Right atrium auricular region (tissue), 2 donors: ENCODE measurements at regions not wholly inside any gene's neighbourhood (a gene's known extent, or its start where the extent isn't known, plus 50 kb on each side); places are given as distances from the start of the nearest gene placed in this dataset.

Experiments used
- DNase-seq: peaks from one replicate; pipeline ENCODE4 v3.0.0-alpha.2; 2019; ENCODE audit warnings: low spot score
- H3K27ac ChIP-seq, 2 donors: fragments of 200-600 bp; sonication (generic); 1 replicate in 1 of 2; 2 replicates in 1 of 2; pipeline ENCODE4 v1.5.1; 2016 to 2019
- H3K27me3 ChIP-seq, 2 donors: fragments of 200-600 bp; sonication (generic); one replicate each; pipeline versions ENCODE4 v1.5.1 to v1.6.0; 2017 to 2019
- H3K36me3 ChIP-seq: fragments of 200-600 bp; sonication (generic); one replicate; pipeline ENCODE4 v1.5.1; 2016
- H3K4me1 ChIP-seq, 2 donors: fragments of 200-600 bp; sonication (generic); one replicate each; pipeline versions ENCODE4 v1.5.1 to v1.6.0; 2017 to 2019
- H3K4me3 ChIP-seq, 2 donors: fragments of 200-600 bp; sonication (generic); 1 replicate in 1 of 2; 2 replicates in 1 of 2; pipeline ENCODE4 v1.5.1; 2017 to 2019; ENCODE audit warnings: mild to moderate bottlenecking in 1 of 2, moderate library complexity in 1 of 2
- H3K9me3 ChIP-seq, 2 donors: fragments of 200-600 bp; sonication (generic); one replicate each; pipeline ENCODE4 v1.5.1; 2019
- CTCF ChIP-seq, 2 donors: fragments of 200-600 bp; sonication (generic); IDR thresholded peaks; one replicate each; pipeline ENCODE4 v1.5.1; 2019; ENCODE audit warnings: antibody characterized with exemption in 2 of 2

- DNase-seq = no peak
- Histone ChIP-seq H3K9me3 (no peaks in the 10 kb centered on the region), H3K4me3 (no peak overlapping the region), H3K27me3 (no peaks in the 10 kb centered on the region), H3K27ac (no peak overlapping the region), H3K36me3 (no peaks in the 10 kb centered on the region), H3K4me1 (no peaks in the 10 kb centered on the region)
- no peak for TF ChIP-seq CTCF (IDR thresholded peaks at IDR 0.05)
Observed at GRCh38 chr20:39299783-39300182, 337.6 kb downstream of the DHX35 start.

GRCh38 chr20:39298571-39299506 is 336.7 kb downstream of the DHX35 start:
- DNase-seq = no peak
- no peaks in the 10 kb centered on the region for H3K27me3 ChIP-seq
- no peak overlapping the region for H3K4me3 ChIP-seq
- no peaks in the 10 kb centered on the region for H3K4me1 ChIP-seq
- H3K36me3 ChIP-seq = no peaks in the 10 kb centered on the region
- no peak overlapping the region for H3K27ac ChIP-seq
- H3K9me3 ChIP-seq = no peaks in the 10 kb centered on the region
- no peak for TF ChIP-seq CTCF (IDR thresholded peaks at IDR 0.05)

- H3K4me1 ChIP-seq = no peaks in the 10 kb centered on the region
- H3K4me3 ChIP-seq = no peak overlapping the region
- H3K27ac ChIP-seq = no peak overlapping the region
- no peaks in the 10 kb centered on the region for H3K9me3 ChIP-seq
- no peak for DNase-seq
- TF ChIP-seq CTCF (IDR thresholded peaks at IDR 0.05) = no peak
- no peaks in the 10 kb centered on the region for H3K36me3 ChIP-seq
- H3K27me3 ChIP-seq = no peaks in the 10 kb centered on the region
Observed at GRCh38 chr20:39298121-39298520, 336.0 kb downstream of the DHX35 start.

GRCh38 chr20:39295301-39295700 is 333.2 kb downstream of the DHX35 start:
- DNase-seq = no peak
- H3K4me3 ChIP-seq = no peak overlapping the region
- H3K9me3 ChIP-seq = no peaks in the 10 kb centered on the region
- H3K4me1 ChIP-seq = no peaks in the 10 kb centered on the region
- no peaks in the 10 kb centered on the region for H3K27me3 ChIP-seq
- no peak overlapping the region for H3K27ac ChIP-seq
- no peak for TF ChIP-seq CTCF (IDR thresholded peaks at IDR 0.05)
- H3K36me3 ChIP-seq = no peaks in the 10 kb centered on the region

GRCh38 chr20:39294137-39294725 is 332.1 kb downstream of the DHX35 start:
- no peak for DNase-seq
- no peak overlapping the region for H3K27ac ChIP-seq
- TF ChIP-seq CTCF (IDR thresholded peaks at IDR 0.05) = no peak
- H3K4me3 ChIP-seq = no peak overlapping the region
- H3K4me1 ChIP-seq = no peaks in the 10 kb centered on the region
- H3K9me3 ChIP-seq = no peaks in the 10 kb centered on the region
- H3K36me3 ChIP-seq = no peaks in the 10 kb centered on the region
- no peaks in the 10 kb centered on the region for H3K27me3 ChIP-seq
